ENCODE measurements at regions not wholly inside any gene's neighbourhood (a gene's known extent, or its start where the extent isn't known, plus 50 kb on each side); places are given as distances from the start of the nearest gene placed in this dataset.
A peak's percentile ranks its signal among the peaks of the same experiment; 100 is the strongest.

DNA sequence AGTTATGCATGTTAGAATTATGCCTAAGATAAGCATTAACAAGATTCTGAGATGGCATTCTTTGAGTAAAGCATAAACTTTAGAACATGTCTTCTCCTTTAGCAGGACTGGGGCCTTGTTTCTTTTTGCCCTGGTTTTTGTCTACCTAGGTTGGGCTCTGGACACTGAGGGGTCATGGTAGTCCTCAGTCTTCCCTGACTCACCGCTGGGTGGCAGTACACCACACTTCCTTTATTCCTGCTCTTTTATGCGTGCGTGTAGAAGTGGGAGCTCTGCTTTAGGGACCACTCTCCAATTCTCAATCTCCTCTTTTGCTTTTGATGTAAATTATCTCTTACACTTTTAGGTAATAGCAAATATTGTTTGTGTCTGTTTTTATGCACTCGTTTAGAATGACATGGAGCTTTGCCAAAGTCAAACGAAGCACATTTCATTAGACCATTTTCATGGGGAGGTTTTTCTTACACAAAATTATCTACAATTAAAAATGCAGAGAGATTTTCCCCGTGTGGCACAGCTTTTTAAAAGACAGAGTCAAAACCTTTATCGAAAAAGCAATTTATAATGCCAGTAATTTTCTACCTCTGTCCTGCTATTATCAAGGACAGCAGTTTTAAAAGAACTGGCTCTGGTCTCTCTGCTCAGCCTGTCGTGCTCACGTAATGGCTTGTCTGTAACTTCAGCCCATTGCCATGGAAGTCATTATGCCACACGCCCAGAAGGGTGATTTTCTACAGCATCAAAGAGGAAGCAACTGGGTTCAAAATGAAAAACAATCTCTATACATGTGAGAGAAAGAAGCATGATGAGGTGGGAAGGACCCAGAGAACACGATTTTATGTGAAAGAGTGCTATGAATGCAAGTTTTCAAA lies 413.9 kb downstream of the COG6 start:
- TF ChIP-seq SPI1 (IDR thresholded peaks at IDR 0.05; ENCODE audit: borderline replicate concordance, low read depth, low read length) (peak; percentile 58), RAD21 (CRISPR knock-in tag; conservative IDR thresholded peaks at IDR 0.05 in 1 of 2, IDR thresholded peaks at IDR 0.05 in 1 of 2) (peak; percentile 50 to 59), GATAD2A (IDR thresholded peaks at IDR 0.05) (no peak), SMC3 (conservative IDR thresholded peaks at IDR 0.05; ENCODE audit: insufficient read depth, low read depth, low read length) (peak; percentile 39; the same call in 1 of the 2 replicates), RBM17 (IDR thresholded peaks at IDR 0.05; ENCODE audit: borderline replicate concordance, low read depth, low read length) (no peak)
- TF ChIP-seq, protein P1, sequence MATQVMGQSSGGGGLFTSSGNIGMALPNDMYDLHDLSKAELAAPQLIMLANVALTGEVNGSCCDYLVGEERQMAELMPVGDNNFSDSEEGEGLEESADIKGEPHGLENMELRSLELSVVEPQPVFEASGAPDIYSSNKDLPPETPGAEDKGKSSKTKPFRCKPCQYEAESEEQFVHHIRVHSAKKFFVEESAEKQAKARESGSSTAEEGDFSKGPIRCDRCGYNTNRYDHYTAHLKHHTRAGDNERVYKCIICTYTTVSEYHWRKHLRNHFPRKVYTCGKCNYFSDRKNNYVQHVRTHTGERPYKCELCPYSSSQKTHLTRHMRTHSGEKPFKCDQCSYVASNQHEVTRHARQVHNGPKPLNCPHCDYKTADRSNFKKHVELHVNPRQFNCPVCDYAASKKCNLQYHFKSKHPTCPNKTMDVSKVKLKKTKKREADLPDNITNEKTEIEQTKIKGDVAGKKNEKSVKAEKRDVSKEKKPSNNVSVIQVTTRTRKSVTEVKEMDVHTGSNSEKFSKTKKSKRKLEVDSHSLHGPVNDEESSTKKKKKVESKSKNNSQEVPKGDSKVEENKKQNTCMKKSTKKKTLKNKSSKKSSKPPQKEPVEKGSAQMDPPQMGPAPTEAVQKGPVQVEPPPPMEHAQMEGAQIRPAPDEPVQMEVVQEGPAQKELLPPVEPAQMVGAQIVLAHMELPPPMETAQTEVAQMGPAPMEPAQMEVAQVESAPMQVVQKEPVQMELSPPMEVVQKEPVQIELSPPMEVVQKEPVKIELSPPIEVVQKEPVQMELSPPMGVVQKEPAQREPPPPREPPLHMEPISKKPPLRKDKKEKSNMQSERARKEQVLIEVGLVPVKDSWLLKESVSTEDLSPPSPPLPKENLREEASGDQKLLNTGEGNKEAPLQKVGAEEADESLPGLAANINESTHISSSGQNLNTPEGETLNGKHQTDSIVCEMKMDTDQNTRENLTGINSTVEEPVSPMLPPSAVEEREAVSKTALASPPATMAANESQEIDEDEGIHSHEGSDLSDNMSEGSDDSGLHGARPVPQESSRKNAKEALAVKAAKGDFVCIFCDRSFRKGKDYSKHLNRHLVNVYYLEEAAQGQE (IDR thresholded peaks at IDR 0.05; ENCODE audit: borderline replicate concordance): peak; percentile 34; the same call in 1 of the 2 replicates
- TF ChIP-seq, protein P1 (CRISPR knock-in tag; IDR thresholded peaks at IDR 0.05; ENCODE audit: low read depth): no peak
- TF ChIP-seq, protein P2, sequence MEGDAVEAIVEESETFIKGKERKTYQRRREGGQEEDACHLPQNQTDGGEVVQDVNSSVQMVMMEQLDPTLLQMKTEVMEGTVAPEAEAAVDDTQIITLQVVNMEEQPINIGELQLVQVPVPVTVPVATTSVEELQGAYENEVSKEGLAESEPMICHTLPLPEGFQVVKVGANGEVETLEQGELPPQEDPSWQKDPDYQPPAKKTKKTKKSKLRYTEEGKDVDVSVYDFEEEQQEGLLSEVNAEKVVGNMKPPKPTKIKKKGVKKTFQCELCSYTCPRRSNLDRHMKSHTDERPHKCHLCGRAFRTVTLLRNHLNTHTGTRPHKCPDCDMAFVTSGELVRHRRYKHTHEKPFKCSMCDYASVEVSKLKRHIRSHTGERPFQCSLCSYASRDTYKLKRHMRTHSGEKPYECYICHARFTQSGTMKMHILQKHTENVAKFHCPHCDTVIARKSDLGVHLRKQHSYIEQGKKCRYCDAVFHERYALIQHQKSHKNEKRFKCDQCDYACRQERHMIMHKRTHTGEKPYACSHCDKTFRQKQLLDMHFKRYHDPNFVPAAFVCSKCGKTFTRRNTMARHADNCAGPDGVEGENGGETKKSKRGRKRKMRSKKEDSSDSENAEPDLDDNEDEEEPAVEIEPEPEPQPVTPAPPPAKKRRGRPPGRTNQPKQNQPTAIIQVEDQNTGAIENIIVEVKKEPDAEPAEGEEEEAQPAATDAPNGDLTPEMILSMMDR (IDR thresholded peaks at IDR 0.05 in 2 of 3, conservative IDR thresholded peaks at IDR 0.05 in 1 of 3; ENCODE audit: insufficient read depth in 2 of 3, low read depth in 1 of 3, low read length in 3 of 3): peak; percentile 57 to 63 (median 63); a peak in 5 of 6 replicates
- Histone ChIP-seq H3K27ac (ENCODE audit: extremely low read depth, low read depth, low read length) (no peak overlapping the region), H3K27me3 (ENCODE audit: control insufficient read depth in 2 of 2, insufficient read depth in 2 of 2, low read length in 2 of 2) (no peaks in the 10 kb centered on the region; a peak in 2 of 5 replicates), H3K4me3 (no peak overlapping the region), H2AFZ (ENCODE audit: low read depth, low read length) (no peak overlapping the region), H3K36me3 (ENCODE audit: control insufficient read depth, insufficient read depth, low read length) (no peaks in the 10 kb centered on the region), H4K20me1 (replicated peaks; ENCODE audit: control insufficient read depth, insufficient read depth, low read length) (no peaks in the 10 kb centered on the region), H3K9me1 (ENCODE audit: control insufficient read depth, insufficient read depth, low read length) (no peaks in the 10 kb centered on the region), H3K9me3 (replicated peaks; ENCODE audit: control insufficient read depth, insufficient read depth, low read depth, low read length) (no peaks in the 10 kb centered on the region), H3K4me1 (replicated peaks in 1 of 2; ENCODE audit: control insufficient read depth in 2 of 2, insufficient read depth in 2 of 2, low read length in 2 of 2) (no peaks in the 10 kb centered on the region), H3K79me2 (ENCODE audit: control insufficient read depth, insufficient read depth, low read length) (no peaks in the 10 kb centered on the region), H3K9ac (ENCODE audit: insufficient read depth in 1 of 2, low read depth in 2 of 2, low read length in 2 of 2) (no peak overlapping the region), H3K4me2 (ENCODE audit: insufficient read depth, low read length) (no peak overlapping the region)
- in situ Hi-C loops (cut with MboI): loop anchor here (25.0 kb wide), 1 partner anchor 618 kb away; no protein-coding TSS in a partner anchor
- no TSS peak for BruUV-seq (replicated peaks)
- FAIRE-seq: peak; percentile 80
- peak; percentile 29 to 51 (median 38) for DNase-seq (ENCODE audit: extremely low read depth in 1 of 4, low spot score in 3 of 4)
- ChIA-PET CTCF (ENCODE audit: low intra/inter-chr PET ratio) (interaction anchor here (1.8 kb wide), 1 partner anchor 614 kb away, joined by 9 read pairs; no protein-coding TSS in a partner anchor), POLR2A (no interaction called here)
- ATAC-seq: peak; percentile 93
- intact Hi-C loops (cut with micrococcal nuclease): loop anchor here (2.0 kb wide), 2 partner anchors 613 to 707 kb away; no protein-coding TSS in a partner anchor
- WGBS (ENCODE audit: insufficient coverage, low coverage, missing lambda C conversion rate): 3% methylated on average over 11 of the region's 11 CpGs
